GM21515 (cell line): ENCODE measurements at regions not wholly inside any gene's neighbourhood (a gene's known extent, or its start where the extent isn't known, plus 50 kb on each side); places are given as distances from the start of the nearest gene placed in this dataset.
"Not testable (repeated sequence)": the region's sequence is repeated elsewhere in the genome, so short reads cannot be mapped to it uniquely, and the experiment has no call there.

Experiments
- ATAC-seq: cut with Tn5 transposase; IDR thresholded peaks from one replicate; pipeline ENCODE4 v1.9.1; 2021; ENCODE audit not compliant: unreplicated experiment

GRCh38 chr12:131430158-131430742 lies 280.6 kb upstream of the SFSWAP start:
- ATAC-seq, result no peak

- ATAC-seq, result not testable (repeated sequence)
These were observed 279.7 kb upstream of the SFSWAP start for GRCh38 chr12:131431126-131431655.

GRCh38 chr12:131432532-131433260 lies 278.2 kb upstream of the SFSWAP start:
- ATAC-seq, result peak; percentile 77

GRCh38 chr12:131434208-131435125 lies 276.4 kb upstream of the SFSWAP start:
- ATAC-seq, result no peak

- no peak for ATAC-seq
These were observed 273.8 kb upstream of the SFSWAP start for GRCh38 chr12:131436922-131437705.

GRCh38 chr12:131437706-131438492 lies 273.0 kb upstream of the SFSWAP start:
- no peak for ATAC-seq

GRCh38 chr12:131438493-131438835 lies 272.4 kb upstream of the SFSWAP start:
- not testable (repeated sequence) for ATAC-seq

GRCh38 chr12:131438881-131439280 lies 272.0 kb upstream of the SFSWAP start:
- ATAC-seq, result no peak

GRCh38 chr12:131439752-131440151 lies 271.1 kb upstream of the SFSWAP start:
- ATAC-seq, result not testable (repeated sequence)

GRCh38 chr12:131440209-131441059 lies 270.5 kb upstream of the SFSWAP start:
- not testable (repeated sequence) for ATAC-seq

- ATAC-seq, result no peak
These were observed 269.9 kb upstream of the SFSWAP start for GRCh38 chr12:131441060-131441396.

GRCh38 chr12:131441638-131442336 lies 269.1 kb upstream of the SFSWAP start:
- no peak for ATAC-seq

- no peak for ATAC-seq
These were observed 268.5 kb upstream of the SFSWAP start for GRCh38 chr12:131442337-131442918.

- ATAC-seq, result no peak
These were observed 267.6 kb upstream of the SFSWAP start for GRCh38 chr12:131443019-131444000.

- ATAC-seq, result no peak
These were observed 266.4 kb upstream of the SFSWAP start for GRCh38 chr12:131444220-131445164.
